Medulla oblongata (tissue), 1 donor: ENCODE measurements at regions not wholly inside any gene's neighbourhood (a gene's known extent, or its start where the extent isn't known, plus 50 kb on each side); places are given as distances from the start of the nearest gene placed in this dataset.
"Not testable (repeated sequence)": the region's sequence is repeated elsewhere in the genome, so short reads cannot be mapped to it uniquely, and the experiment has no call there.

Source experiments
- DNase-seq: peaks from one replicate; pipeline ENCODE4 v3.0.0-alpha.2; 2015; ENCODE audit errors: extremely low spot score

- no peak for DNase-seq
Measured at GRCh38 chr14:105888784-105889665, 362.6 kb downstream of the TMEM121 start.

DNA sequence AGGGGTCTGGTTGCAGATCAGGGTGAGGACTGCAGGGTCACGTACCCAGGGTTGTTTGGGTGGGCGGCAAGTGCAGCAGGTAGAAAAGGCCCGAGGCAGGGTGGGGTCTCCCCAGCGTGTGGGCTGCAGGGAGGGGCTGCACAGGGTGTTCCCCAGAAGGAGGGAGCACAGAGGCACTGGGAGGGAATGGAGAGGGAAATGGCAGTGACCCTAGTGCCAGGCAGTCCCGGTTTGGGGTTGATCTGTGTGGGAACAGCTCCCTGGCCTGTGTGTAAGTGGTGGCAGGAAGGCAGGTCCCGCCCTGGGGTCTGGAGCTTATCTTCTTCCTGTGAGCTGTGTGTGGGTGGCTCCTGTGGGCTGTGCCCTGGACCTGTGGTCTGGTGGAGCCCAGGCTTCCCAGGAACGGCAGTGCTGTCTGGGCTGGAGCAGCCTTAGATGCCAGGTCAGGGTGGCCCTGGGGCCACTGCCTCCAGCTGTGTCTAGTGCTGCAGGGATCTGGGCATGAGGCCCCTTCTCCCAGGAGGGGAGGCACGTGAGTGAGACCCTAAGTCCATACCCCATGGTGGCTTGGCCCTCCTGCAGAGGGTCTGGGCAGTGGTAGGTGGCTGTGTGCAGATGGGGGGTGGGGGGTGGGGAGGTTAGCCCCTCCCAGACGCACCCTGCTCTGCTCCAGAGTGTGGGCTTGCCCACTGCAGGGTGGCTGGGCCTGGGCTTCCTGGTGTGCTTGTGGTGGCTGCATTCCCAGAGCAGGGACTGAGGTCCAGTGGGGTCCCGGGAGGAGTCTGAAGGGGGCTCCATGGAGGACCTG lies 363.5 kb downstream of the TMEM121 start:
- DNase-seq = no peak

DNA sequence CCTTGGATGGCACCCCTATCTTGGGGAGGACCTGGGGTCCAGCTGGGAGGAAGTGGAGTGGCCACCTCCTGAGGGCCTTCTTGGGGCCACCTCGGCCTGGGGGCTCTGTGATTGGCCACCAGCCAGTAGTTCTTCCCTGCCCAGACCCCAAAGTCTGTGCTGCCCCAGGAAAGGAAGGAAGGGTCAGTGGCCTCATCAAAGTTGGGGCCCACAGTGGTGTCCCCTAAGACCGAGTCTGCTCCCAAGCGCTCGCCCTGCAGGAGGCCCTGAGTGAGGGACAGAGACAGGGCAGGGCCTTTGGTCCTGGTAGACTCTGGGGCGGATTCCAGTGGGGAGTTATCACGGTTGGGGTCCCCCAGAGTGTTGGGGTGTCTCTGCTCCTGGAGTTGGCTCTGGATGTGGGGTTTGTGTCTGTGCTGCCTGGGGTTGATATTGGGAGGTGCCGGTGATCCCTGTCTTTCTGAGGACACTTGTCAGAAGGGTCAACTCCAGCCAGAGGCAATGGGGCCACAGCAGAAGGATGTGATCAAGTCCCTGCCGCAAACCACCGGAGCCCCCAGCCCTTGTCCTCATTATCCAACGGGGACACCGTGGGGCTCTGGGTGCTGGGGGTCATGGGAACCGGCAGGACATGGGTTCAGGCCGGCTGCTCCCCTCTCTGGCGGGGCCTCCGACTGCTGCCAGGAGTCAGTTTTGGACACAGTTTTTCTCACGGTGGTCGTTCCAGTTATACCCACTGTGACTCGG lies 364.3 kb downstream of the TMEM121 start:
- no peak for DNase-seq

DNA sequence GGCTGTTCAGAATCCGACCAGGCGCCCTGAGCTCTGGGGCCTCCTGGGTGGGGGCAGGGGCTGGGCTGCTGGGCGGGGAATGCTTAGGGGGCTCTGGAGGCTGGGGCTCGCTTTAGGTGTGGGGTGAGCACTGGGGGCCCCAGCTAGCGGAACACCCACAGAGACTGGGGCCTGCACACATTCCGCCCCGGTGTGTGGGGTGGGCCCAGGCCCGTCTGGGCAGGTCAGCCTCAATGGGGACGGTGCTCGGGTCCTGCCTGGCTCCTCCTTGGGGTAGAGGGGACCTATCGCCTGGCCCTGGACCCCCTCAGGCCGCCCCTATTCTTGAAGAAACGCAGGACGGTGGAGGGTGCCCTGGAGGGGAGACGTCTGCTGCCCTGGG lies 364.8 kb downstream of the TMEM121 start:
- DNase-seq = no peak

- DNase-seq = no peak
Measured at GRCh38 chr14:105891631-105892452, 365.5 kb downstream of the TMEM121 start.

- DNase-seq = not testable (repeated sequence)
Measured at GRCh38 chr14:105892453-105893441, 366.4 kb downstream of the TMEM121 start.

GRCh38 chr14:105893686-105894085 lies 367.3 kb downstream of the TMEM121 start:
- not testable (repeated sequence) for DNase-seq

- DNase-seq = no peak
Measured at GRCh38 chr14:105894125-105894977, 368.0 kb downstream of the TMEM121 start.

- no peak for DNase-seq
Measured at GRCh38 chr14:105894978-105895881, 368.8 kb downstream of the TMEM121 start.

DNA sequence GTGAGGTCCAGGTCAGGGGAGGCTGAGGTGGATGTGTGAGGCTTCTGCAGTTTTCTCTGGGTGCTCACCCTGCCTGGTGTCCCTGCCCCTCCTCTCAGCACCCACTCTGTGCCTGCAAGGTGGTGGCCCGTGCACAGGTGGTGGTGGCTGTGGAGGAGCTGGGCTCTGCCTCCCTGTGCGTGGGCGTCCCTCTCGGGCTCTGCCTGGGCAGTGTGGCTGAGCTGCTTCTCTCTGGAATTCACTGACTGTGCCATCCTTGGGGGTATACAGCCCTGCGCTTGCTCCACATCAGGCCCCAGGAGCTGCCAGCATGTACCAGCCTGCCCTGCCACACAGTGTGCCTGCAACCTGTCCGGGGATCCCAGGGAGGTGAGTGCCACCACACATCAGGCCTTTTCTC lies 369.8 kb downstream of the TMEM121 start:
- DNase-seq = not testable (repeated sequence)

- DNase-seq = not testable (repeated sequence)
Measured at GRCh38 chr14:105896961-105897724, 370.8 kb downstream of the TMEM121 start.

DNA sequence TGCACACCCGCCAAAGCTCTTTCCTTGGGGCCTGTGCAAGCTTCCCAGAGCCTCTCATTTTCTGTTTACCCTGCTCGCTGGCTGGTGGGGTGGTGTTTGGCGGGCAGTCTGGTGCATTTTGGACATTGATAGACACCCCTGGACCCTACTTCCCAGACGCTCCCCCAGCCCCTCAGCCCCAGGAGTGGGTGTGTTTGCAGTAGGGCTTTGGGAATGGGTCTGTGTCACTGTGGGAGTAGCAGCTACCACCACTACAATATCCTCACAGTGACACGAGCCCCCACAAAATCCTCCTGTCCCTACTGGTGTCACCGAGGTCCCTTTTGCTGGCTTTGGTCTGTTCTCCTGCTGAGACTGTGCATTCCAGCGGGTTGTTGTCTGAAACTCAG lies 371.3 kb downstream of the TMEM121 start:
- DNase-seq = no peak

- DNase-seq = no peak
Measured at GRCh38 chr14:105898482-105899010, 372.2 kb downstream of the TMEM121 start.

GRCh38 chr14:105899071-105899641 lies 372.8 kb downstream of the TMEM121 start:
- no peak for DNase-seq

- no peak for DNase-seq
Measured at GRCh38 chr14:105899657-105900397, 373.4 kb downstream of the TMEM121 start.
